Skeletal muscle satellite cell (primary cell): ENCODE measurements at regions not wholly inside any gene's neighbourhood (a gene's known extent, or its start where the extent isn't known, plus 50 kb on each side); places are given as distances from the start of the nearest gene placed in this dataset.
"Not testable (repeated sequence)": the region's sequence is repeated elsewhere in the genome, so short reads cannot be mapped to it uniquely, and the experiment has no call there.

ENCODE experiments used
- H3K27me3 ChIP-seq: 2 replicates; pipeline ENCODE4 v1.7.0; 2013; ENCODE audit warnings: low read length; ENCODE audit not compliant: control insufficient read depth, insufficient read depth
- H3K36me3 ChIP-seq: 2 replicates; pipeline ENCODE4 v1.7.0; 2013; ENCODE audit warnings: mild to moderate bottlenecking, control low read depth, low read length; ENCODE audit not compliant: insufficient read depth
- H3K4me1 ChIP-seq: 2 replicates; pipeline ENCODE4 v1.7.0; 2013; ENCODE audit warnings: low read length; ENCODE audit not compliant: control insufficient read depth, insufficient read depth
- H3K4me2 ChIP-seq: 2 replicates; pipeline ENCODE4 v1.7.0; 2013; ENCODE audit warnings: mild to moderate bottlenecking, low read length
- H3K4me3 ChIP-seq: 2 replicates; pipeline ENCODE4 v1.7.0; 2013; ENCODE audit warnings: low read length
- H3K9ac ChIP-seq: 2 replicates; pipeline ENCODE4 v1.7.0; 2013; ENCODE audit warnings: mild to moderate bottlenecking, low read depth, low read length, moderate library complexity
- H3K9me3 ChIP-seq: replicated peaks from 2 replicates; pipeline ENCODE4 v1.7.0; 2013; ENCODE audit warnings: mild to moderate bottlenecking, control low read depth, low read length

GRCh38 chr12:131411827-131412226, 299.1 kb upstream of the SFSWAP start:
- not testable (repeated sequence) for H3K4me2 ChIP-seq, H3K36me3 ChIP-seq, H3K4me3 ChIP-seq, H3K4me1 ChIP-seq, H3K9me3 ChIP-seq, H3K27me3 ChIP-seq, H3K9ac ChIP-seq

- Histone ChIP-seq H3K9ac (no peak overlapping the region), H3K36me3 (no peaks in the 10 kb centered on the region), H3K9me3 (peaks cover 7% of the 10 kb centered on the region), H3K27me3 (no peaks in the 10 kb centered on the region), H3K4me2 (no peak overlapping the region), H3K4me3 (no peak overlapping the region), H3K4me1 (no peaks in the 10 kb centered on the region)
These were observed 297.9 kb upstream of the SFSWAP start for GRCh38 chr12:131413006-131413405.

GRCh38 chr12:131413471-131413870, 297.4 kb upstream of the SFSWAP start:
- no peak overlapping the region for H3K9ac ChIP-seq
- no peaks in the 10 kb centered on the region for H3K4me1 ChIP-seq
- no peak overlapping the region for H3K4me2 ChIP-seq
- no peaks in the 10 kb centered on the region for H3K27me3 ChIP-seq
- peaks cover 6% of the 10 kb centered on the region for H3K9me3 ChIP-seq
- H3K4me3 ChIP-seq: no peak overlapping the region
- no peaks in the 10 kb centered on the region for H3K36me3 ChIP-seq

GRCh38 chr12:131414155-131414922, 296.6 kb upstream of the SFSWAP start:
- H3K4me1 ChIP-seq, H3K9ac ChIP-seq, H3K4me3 ChIP-seq, H3K9me3 ChIP-seq, H3K36me3 ChIP-seq, H3K4me2 ChIP-seq, H3K27me3 ChIP-seq: not testable (repeated sequence)

GRCh38 chr12:131415781-131416180, 295.1 kb upstream of the SFSWAP start:
- H3K9me3 ChIP-seq: no peaks in the 10 kb centered on the region
- no peaks in the 10 kb centered on the region for H3K27me3 ChIP-seq
- H3K4me1 ChIP-seq: no peaks in the 10 kb centered on the region
- H3K4me2 ChIP-seq: no peak overlapping the region
- no peaks in the 10 kb centered on the region for H3K36me3 ChIP-seq
- no peak overlapping the region for H3K4me3 ChIP-seq
- no peak overlapping the region for H3K9ac ChIP-seq

- H3K4me1 ChIP-seq: no peaks in the 10 kb centered on the region
- no peaks in the 10 kb centered on the region for H3K36me3 ChIP-seq
- peaks cover 7% of the 10 kb centered on the region for H3K9me3 ChIP-seq
- no peak overlapping the region for H3K9ac ChIP-seq
- H3K27me3 ChIP-seq: no peaks in the 10 kb centered on the region
- no peak overlapping the region for H3K4me3 ChIP-seq
- H3K4me2 ChIP-seq: no peak overlapping the region
These were observed 292.8 kb upstream of the SFSWAP start for GRCh38 chr12:131418121-131418520.

GRCh38 chr12:131418884-131419283, 292.0 kb upstream of the SFSWAP start:
- H3K36me3 ChIP-seq: no peaks in the 10 kb centered on the region
- peaks cover 11% of the 10 kb centered on the region for H3K9me3 ChIP-seq
- H3K27me3 ChIP-seq: no peaks in the 10 kb centered on the region
- H3K4me3 ChIP-seq: no peak overlapping the region
- no peak overlapping the region for H3K9ac ChIP-seq
- H3K4me2 ChIP-seq: no peak overlapping the region
- no peaks in the 10 kb centered on the region for H3K4me1 ChIP-seq

- no peak overlapping the region for H3K4me2 ChIP-seq
- H3K9ac ChIP-seq: no peak overlapping the region
- no peak overlapping the region for H3K4me3 ChIP-seq
- no peaks in the 10 kb centered on the region for H3K4me1 ChIP-seq
- no peaks in the 10 kb centered on the region for H3K27me3 ChIP-seq
- H3K36me3 ChIP-seq: no peaks in the 10 kb centered on the region
- H3K9me3 ChIP-seq: peaks cover 14% of the 10 kb centered on the region
These were observed 289.9 kb upstream of the SFSWAP start for GRCh38 chr12:131420867-131421447.

GRCh38 chr12:131421509-131422186, 289.2 kb upstream of the SFSWAP start:
- Histone ChIP-seq H3K4me1 (no peaks in the 10 kb centered on the region), H3K36me3 (no peaks in the 10 kb centered on the region), H3K9me3 (peaks cover 14% of the 10 kb centered on the region), H3K9ac (no peak overlapping the region), H3K4me2 (no peak overlapping the region), H3K4me3 (no peak overlapping the region), H3K27me3 (no peaks in the 10 kb centered on the region)

GRCh38 chr12:131422187-131422520, 288.7 kb upstream of the SFSWAP start:
- Histone ChIP-seq H3K27me3 (no peaks in the 10 kb centered on the region), H3K36me3 (no peaks in the 10 kb centered on the region), H3K4me3 (no peak overlapping the region), H3K9ac (no peak overlapping the region), H3K9me3 (peaks cover 14% of the 10 kb centered on the region), H3K4me2 (no peak overlapping the region), H3K4me1 (no peaks in the 10 kb centered on the region)

GRCh38 chr12:131422744-131423143, 288.1 kb upstream of the SFSWAP start:
- no peaks in the 10 kb centered on the region for H3K27me3 ChIP-seq
- no peaks in the 10 kb centered on the region for H3K36me3 ChIP-seq
- H3K9ac ChIP-seq: no peak overlapping the region
- H3K4me2 ChIP-seq: no peak overlapping the region
- no peak overlapping the region for H3K4me3 ChIP-seq
- no peaks in the 10 kb centered on the region for H3K4me1 ChIP-seq
- H3K9me3 ChIP-seq: peaks cover 14% of the 10 kb centered on the region

- peaks cover 14% of the 10 kb centered on the region for H3K9me3 ChIP-seq
- H3K27me3 ChIP-seq: no peaks in the 10 kb centered on the region
- H3K4me2 ChIP-seq: no peak overlapping the region
- H3K4me3 ChIP-seq: no peak overlapping the region
- H3K9ac ChIP-seq: no peak overlapping the region
- no peaks in the 10 kb centered on the region for H3K36me3 ChIP-seq
- no peaks in the 10 kb centered on the region for H3K4me1 ChIP-seq
These were observed 286.6 kb upstream of the SFSWAP start for GRCh38 chr12:131424270-131424669.
